Keratinocyte (primary cell): ENCODE measurements at regions not wholly inside any gene's neighbourhood (a gene's known extent, or its start where the extent isn't known, plus 50 kb on each side); places are given as distances from the start of the nearest gene placed in this dataset.

ENCODE experiments used
- DNase-seq: peaks from one replicate; pipeline ENCODE4 v3.0.0-alpha.2; 2011; ENCODE audit warnings: low read depth, missing footprints, low spot score
- FAIRE-seq: peaks from 2 replicates; lab custom pipeline; 2011; peaks lifted over from hg19 to GRCh38; lab: Jason Lieb, UNC
- H2AFZ ChIP-seq: 2 replicates; pipeline ENCODE4 v1.6.0; 2012; ENCODE audit warnings: low read length, control low read depth, inconsistent platforms; ENCODE audit not compliant: control insufficient read depth
- H3K27ac ChIP-seq: 2 replicates; pipeline ENCODE4 v1.5.1; 2011; ENCODE audit warnings: low read length; ENCODE audit not compliant: control insufficient read depth, insufficient read depth
- H3K27me3 ChIP-seq: 3 replicates; pipeline ENCODE4 v1.6.0; 2011; ENCODE audit warnings: low read length; ENCODE audit not compliant: control insufficient read depth, insufficient read depth; ENCODE audit errors: extremely low read depth
- H3K36me3 ChIP-seq, 2 experiments: 2 replicates in 1 of 2; 3 replicates in 1 of 2; pipeline ENCODE4 v1.5.1; 2011; ENCODE audit warnings: low read length in 2 of 2, mild to moderate bottlenecking in 1 of 2; ENCODE audit not compliant: control insufficient read depth in 2 of 2, insufficient read depth in 2 of 2; ENCODE audit errors: extremely low read depth in 1 of 2
- H3K4me1 ChIP-seq: 3 replicates; pipeline ENCODE4 v1.5.1; 2011; ENCODE audit warnings: low read length; ENCODE audit not compliant: control insufficient read depth, insufficient read depth; ENCODE audit errors: extremely low read depth
- H3K4me2 ChIP-seq: 3 replicates; pipeline ENCODE4 v1.6.0; 2011; ENCODE audit warnings: low read depth, low read length; ENCODE audit not compliant: control insufficient read depth, insufficient read depth; ENCODE audit errors: extremely low read depth
- H3K4me3 ChIP-seq, 3 experiments: fragments of 200-600 bp in 1 of 3; sonication (generic) in 1 of 3; 2 replicates in 2 of 3; 3 replicates in 1 of 3; pipeline ENCODE4 v1.5.1; 2011 to 2016; ENCODE audit warnings: low read length in 3 of 3, mild to moderate bottlenecking in 3 of 3, control low read depth in 2 of 3, inconsistent platforms in 1 of 3, low read depth in 1 of 3, mixed read lengths in 1 of 3, mixed run types in 1 of 3, moderate library complexity in 1 of 3; ENCODE audit not compliant: control insufficient read depth in 2 of 3, insufficient read depth in 2 of 3; ENCODE audit errors: extremely low read depth in 1 of 3
- H3K79me2 ChIP-seq: 2 replicates; pipeline ENCODE4 v1.6.0; 2012; ENCODE audit warnings: low read length; ENCODE audit not compliant: control insufficient read depth, insufficient read depth
- H3K9ac ChIP-seq: 3 replicates; pipeline ENCODE4 v1.6.0; 2011; ENCODE audit warnings: low read length; ENCODE audit not compliant: control insufficient read depth, insufficient read depth; ENCODE audit errors: extremely low read depth
- H3K9me1 ChIP-seq: 3 replicates; pipeline ENCODE4 v1.6.0; 2011; ENCODE audit warnings: low read length; ENCODE audit not compliant: control insufficient read depth, insufficient read depth; ENCODE audit errors: extremely low read depth
- H3K9me3 ChIP-seq: 2 replicates; pipeline ENCODE4 v1.5.1; 2012; ENCODE audit warnings: low read depth, low read length; ENCODE audit not compliant: control insufficient read depth
- H4K20me1 ChIP-seq: 3 replicates; pipeline ENCODE4 v1.6.0; 2011; ENCODE audit warnings: low read length; ENCODE audit not compliant: control insufficient read depth, insufficient read depth; ENCODE audit errors: extremely low read depth
- CTCF ChIP-seq, 3 experiments: IDR thresholded peaks in 1 of 3; conservative IDR thresholded peaks in 1 of 3; optimal IDR thresholded peaks in 1 of 3; 2 replicates in 2 of 3; 3 replicates in 1 of 3; pipeline versions ENCODE3 to v1.5.1; 2011; ENCODE audit warnings: low read length in 3 of 3, mild to moderate bottlenecking in 3 of 3, moderate library complexity in 2 of 3, control low read depth in 1 of 3, inconsistent platforms in 1 of 3; ENCODE audit not compliant: insufficient read depth in 2 of 3; ENCODE audit errors: extremely low read depth in 1 of 3
- EZH2 ChIP-seq: IDR thresholded peaks from one replicate; pipeline ENCODE4 v1.6.1; 2012; ENCODE audit warnings: inconsistent platforms, mild to moderate bottlenecking, low read length, moderate library complexity
- dilution Hi-C: fragments of 300-500 bp; cut with MboI; formaldehyde crosslinking; loops from one replicate; pipeline ENCODE4 v1.7.0; 2020; ENCODE audit warnings: low sequenced_read_pairs; ENCODE audit not compliant: extremely low pct_ligation_motif_present

- Histone ChIP-seq H4K20me1 (no peaks in the 10 kb centered on the region), H3K4me1 (peaks cover 4% of the 10 kb centered on the region), H3K36me3 (no peaks in the 10 kb centered on the region), H3K79me2 (no peaks in the 10 kb centered on the region), H3K27ac (no peak overlapping the region), H3K9me1 (no peaks in the 10 kb centered on the region), H3K27me3 (peaks cover 7% of the 10 kb centered on the region), H3K4me3 (no peak overlapping the region), H3K4me2 (no peak overlapping the region), H3K9ac (no peak overlapping the region), H3K9me3 (no peaks in the 10 kb centered on the region), H2AFZ (no peak overlapping the region)
- TF ChIP-seq CTCF (optimal IDR thresholded peaks at IDR 0.05 in 1 of 3, IDR thresholded peaks at IDR 0.05 in 1 of 3, conservative IDR thresholded peaks at IDR 0.05 in 1 of 3; ENCODE audit: extremely low read depth in 1 of 3, insufficient read depth in 2 of 3, low read length in 3 of 3) (no peak), EZH2 (no peak)
- no peak for DNase-seq
- dilution Hi-C loops, result no loop called here
- FAIRE-seq, result no peak
Measured at GRCh38 chr1:22288593-22289241, 145.8 kb upstream of the WNT4 start.

- H3K27ac ChIP-seq, result no peak overlapping the region
- no peak overlapping the region for H2AFZ ChIP-seq
- dilution Hi-C loops, result no loop called here
- no peak for FAIRE-seq
- no peak overlapping the region for H3K9ac ChIP-seq
- DNase-seq, result no peak
- H4K20me1 ChIP-seq, result no peaks in the 10 kb centered on the region
- H3K4me2 ChIP-seq, result no peak overlapping the region
- H3K9me1 ChIP-seq, result no peaks in the 10 kb centered on the region
- TF ChIP-seq CTCF (optimal IDR thresholded peaks at IDR 0.05 in 1 of 3, IDR thresholded peaks at IDR 0.05 in 1 of 3, conservative IDR thresholded peaks at IDR 0.05 in 1 of 3; ENCODE audit: extremely low read depth in 1 of 3, insufficient read depth in 2 of 3, low read length in 3 of 3) (no peak), EZH2 (no peak)
- H3K36me3 ChIP-seq, result no peaks in the 10 kb centered on the region
- no peaks in the 10 kb centered on the region for H3K9me3 ChIP-seq
- no peaks in the 10 kb centered on the region for H3K79me2 ChIP-seq
- peaks cover 4% of the 10 kb centered on the region for H3K4me1 ChIP-seq
- no peak overlapping the region for H3K4me3 ChIP-seq
- H3K27me3 ChIP-seq, result peaks cover 6% of the 10 kb centered on the region
Measured at GRCh38 chr1:22289307-22289995, 146.6 kb upstream of the WNT4 start.
